ENCODE measurements at regions not wholly inside any gene's neighbourhood (a gene's known extent, or its start where the extent isn't known, plus 50 kb on each side); places are given as distances from the start of the nearest gene placed in this dataset.

DNA sequence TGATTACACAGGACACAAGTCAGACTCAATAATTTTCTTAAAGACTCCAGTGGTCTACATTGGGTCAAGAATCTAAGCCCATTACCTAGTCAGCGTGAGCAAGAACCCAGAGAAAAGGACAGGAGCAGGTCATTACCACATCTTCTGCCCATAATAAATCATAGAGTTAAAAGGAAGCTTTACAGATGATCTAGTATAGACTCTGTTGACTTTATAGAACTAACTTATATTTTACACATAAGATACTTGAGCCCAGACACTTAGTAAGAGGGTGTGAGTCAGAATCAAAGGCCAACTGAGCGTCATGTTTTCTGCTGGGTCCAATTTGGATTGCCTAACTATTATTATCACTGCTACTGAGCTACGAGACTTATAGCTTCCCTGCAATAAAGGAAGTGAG is 206.1 kb upstream of the NPSR1 start:
- Histone ChIP-seq H3K4me3 (replicated peaks; ENCODE audit: insufficient read depth, low read length) (no peak overlapping the region), H3K27ac (replicated peaks) (no peak overlapping the region), H3K27me3 (ENCODE audit: insufficient read depth, poor library complexity, severe bottlenecking) (no peaks in the 10 kb centered on the region)
- DNase-seq (ENCODE audit: low read depth in 1 of 2, low spot score in 1 of 2), result no peak
- TF ChIP-seq SPI1 (IDR thresholded peaks at IDR 0.05; ENCODE audit: borderline replicate concordance, low read depth) (no peak), REST (IDR thresholded peaks at IDR 0.05; ENCODE audit: insufficient replicate concordance, low read depth) (no peak), CTCF (IDR thresholded peaks at IDR 0.05; ENCODE audit: insufficient read depth, low read length) (no peak), GABPA (IDR thresholded peaks at IDR 0.05; ENCODE audit: low read depth) (no peak), POLR2AphosphoS5 (IDR thresholded peaks at IDR 0.05; ENCODE audit: low read depth) (no peak)

GRCh38 chr7:34452363-34452762 is 205.7 kb upstream of the NPSR1 start:
- Histone ChIP-seq H3K4me3 (replicated peaks; ENCODE audit: insufficient read depth, low read length) (no peak overlapping the region), H3K27me3 (ENCODE audit: insufficient read depth, poor library complexity, severe bottlenecking) (no peaks in the 10 kb centered on the region), H3K27ac (replicated peaks) (no peak overlapping the region)
- DNase-seq (ENCODE audit: low read depth in 1 of 2, low spot score in 1 of 2), result no peak
- no peak for TF ChIP-seq SPI1 (IDR thresholded peaks at IDR 0.05; ENCODE audit: borderline replicate concordance, low read depth)
- no peak for TF ChIP-seq POLR2AphosphoS5 (IDR thresholded peaks at IDR 0.05; ENCODE audit: low read depth)
- no peak for TF ChIP-seq GABPA (IDR thresholded peaks at IDR 0.05; ENCODE audit: low read depth)
- TF ChIP-seq REST (IDR thresholded peaks at IDR 0.05; ENCODE audit: insufficient replicate concordance, low read depth), result no peak
- no peak for TF ChIP-seq CTCF (IDR thresholded peaks at IDR 0.05; ENCODE audit: insufficient read depth, low read length)

DNA sequence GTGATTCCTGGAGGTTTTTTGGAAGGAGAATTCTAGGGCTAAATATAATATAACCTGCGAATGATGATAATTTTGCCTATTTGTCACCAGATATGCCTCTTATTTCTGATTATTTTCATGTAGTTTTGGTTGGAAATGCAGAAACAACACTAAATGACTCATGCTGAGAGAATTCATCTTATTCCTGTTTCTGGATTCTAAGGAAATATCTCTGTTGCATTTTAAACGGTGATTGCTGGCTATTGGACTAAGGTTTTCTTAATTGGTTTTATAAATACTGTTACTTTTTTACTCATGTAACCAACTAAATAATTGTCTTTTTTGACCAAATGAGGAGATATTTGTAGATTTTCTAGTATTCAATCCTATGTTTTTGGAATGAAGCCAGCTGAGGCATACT is 204.9 kb upstream of the NPSR1 start:
- H3K4me3 ChIP-seq (replicated peaks; ENCODE audit: insufficient read depth, low read length), result no peak overlapping the region
- no peaks in the 10 kb centered on the region for H3K27me3 ChIP-seq (ENCODE audit: insufficient read depth, poor library complexity, severe bottlenecking)
- no peak for DNase-seq (ENCODE audit: low read depth in 1 of 2, low spot score in 1 of 2)
- TF ChIP-seq REST (IDR thresholded peaks at IDR 0.05; ENCODE audit: insufficient replicate concordance, low read depth), result no peak
- no peak overlapping the region for H3K27ac ChIP-seq (replicated peaks)

GRCh38 chr7:34454381-34454780 is 203.6 kb upstream of the NPSR1 start:
- DNase-seq (ENCODE audit: low read depth in 1 of 2, low spot score in 1 of 2), result no peak
- Histone ChIP-seq H3K4me3 (replicated peaks; ENCODE audit: insufficient read depth, low read length) (no peak overlapping the region), H3K27ac (replicated peaks) (no peak overlapping the region), H3K27me3 (ENCODE audit: insufficient read depth, poor library complexity, severe bottlenecking) (no peaks in the 10 kb centered on the region)
- TF ChIP-seq CTCF (IDR thresholded peaks at IDR 0.05; ENCODE audit: insufficient read depth, low read length) (no peak), POLR2AphosphoS5 (IDR thresholded peaks at IDR 0.05; ENCODE audit: low read depth) (no peak), GABPA (IDR thresholded peaks at IDR 0.05; ENCODE audit: low read depth) (no peak), REST (IDR thresholded peaks at IDR 0.05; ENCODE audit: insufficient replicate concordance, low read depth) (no peak), SPI1 (IDR thresholded peaks at IDR 0.05; ENCODE audit: borderline replicate concordance, low read depth) (no peak)

Measured in HL-60 (cell line).